ENCODE measurements at regions not wholly inside any gene's neighbourhood (a gene's known extent, or its start where the extent isn't known, plus 50 kb on each side); places are given as distances from the start of the nearest gene placed in this dataset.

GRCh38 chr5:52339285-52339684 is 448.4 kb upstream of the ITGA1 start:
- Histone ChIP-seq H3F3A (ENCODE audit: insufficient read depth, low read length) (no peaks in the 10 kb centered on the region), H3K9me2 (replicated peaks; ENCODE audit: insufficient read depth, low read length) (no peaks in the 10 kb centered on the region), H3K9me3 (replicated peaks; ENCODE audit: insufficient read depth, low read length) (no peaks in the 10 kb centered on the region), H2AFZ (ENCODE audit: low read length) (no peak overlapping the region), H3K27me3 (replicated peaks; ENCODE audit: insufficient read depth, low read length) (no peaks in the 10 kb centered on the region), H3K36me3 (replicated peaks; ENCODE audit: insufficient read depth, low read length) (no peaks in the 10 kb centered on the region), H3K9ac (ENCODE audit: low read length) (no peak overlapping the region), H3K4me2 (ENCODE audit: low read depth, low read length) (no peak overlapping the region), H4K20me1 (ENCODE audit: insufficient read depth, low read length) (no peaks in the 10 kb centered on the region), H3K79me2 (ENCODE audit: low read length) (no peaks in the 10 kb centered on the region), H3K4me1 (ENCODE audit: low read length) (no peaks in the 10 kb centered on the region), H3K4me3 (ENCODE audit: low read length) (no peak overlapping the region), H3K27ac (ENCODE audit: low read length) (no peak overlapping the region)
- TF ChIP-seq EZH2 (optimal IDR thresholded peaks at IDR 0.05; ENCODE audit: low read depth, low read length) (no peak), CTCF (IDR thresholded peaks at IDR 0.05; ENCODE audit: low read length) (no peak), EZH2phosphoT487 (IDR thresholded peaks at IDR 0.05; ENCODE audit: low read length) (no peak)
- DNase-seq, result no peak

GRCh38 chr5:52342361-52342760 is 445.4 kb upstream of the ITGA1 start:
- H3K36me3 ChIP-seq (replicated peaks; ENCODE audit: insufficient read depth, low read length), result no peaks in the 10 kb centered on the region
- no peaks in the 10 kb centered on the region for H3K9me3 ChIP-seq (replicated peaks; ENCODE audit: insufficient read depth, low read length)
- no peaks in the 10 kb centered on the region for H3K79me2 ChIP-seq (ENCODE audit: low read length)
- no peak overlapping the region for H3K9ac ChIP-seq (ENCODE audit: low read length)
- no peaks in the 10 kb centered on the region for H3K9me2 ChIP-seq (replicated peaks; ENCODE audit: insufficient read depth, low read length)
- no peaks in the 10 kb centered on the region for H3K27me3 ChIP-seq (replicated peaks; ENCODE audit: insufficient read depth, low read length)
- no peak overlapping the region for H3K4me2 ChIP-seq (ENCODE audit: low read depth, low read length)
- no peak for DNase-seq
- H3K4me3 ChIP-seq (ENCODE audit: low read length), result no peak overlapping the region
- H3F3A ChIP-seq (ENCODE audit: insufficient read depth, low read length), result no peaks in the 10 kb centered on the region
- H2AFZ ChIP-seq (ENCODE audit: low read length), result no peak overlapping the region
- TF ChIP-seq EZH2 (optimal IDR thresholded peaks at IDR 0.05; ENCODE audit: low read depth, low read length), result no peak
- TF ChIP-seq EZH2phosphoT487 (IDR thresholded peaks at IDR 0.05; ENCODE audit: low read length), result no peak
- TF ChIP-seq CTCF (IDR thresholded peaks at IDR 0.05; ENCODE audit: low read length), result no peak
- no peak overlapping the region for H3K27ac ChIP-seq (ENCODE audit: low read length)
- no peaks in the 10 kb centered on the region for H3K4me1 ChIP-seq (ENCODE audit: low read length)
- no peaks in the 10 kb centered on the region for H4K20me1 ChIP-seq (ENCODE audit: insufficient read depth, low read length)

DNA sequence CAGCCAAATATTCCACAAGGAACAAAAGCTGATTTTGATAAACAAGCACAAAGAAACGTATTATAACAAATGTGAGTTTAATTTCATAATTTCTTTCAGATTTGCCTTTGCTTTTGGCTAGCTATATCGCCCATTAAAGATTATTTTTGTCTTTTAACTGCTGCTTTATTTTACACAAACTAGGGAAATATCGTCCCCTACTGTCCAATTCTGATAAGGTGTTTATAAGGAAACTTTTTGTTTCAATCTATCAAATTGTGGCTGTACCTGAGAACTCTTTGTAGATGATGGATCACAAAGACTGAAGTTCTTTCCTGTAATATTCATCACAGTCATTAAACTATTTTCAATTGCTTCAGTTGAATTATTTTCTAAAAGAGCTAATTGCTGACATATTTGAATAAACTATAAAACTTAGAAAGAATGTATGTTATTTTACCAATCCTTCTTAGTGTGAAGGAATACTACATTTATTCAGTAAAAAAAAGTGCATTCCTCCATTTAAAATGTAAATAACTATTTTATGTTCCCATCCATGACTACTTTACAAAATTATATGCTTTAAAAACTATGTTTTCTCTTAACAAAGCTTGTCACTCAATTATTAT is 431.3 kb upstream of the ITGA1 start:
- peak; percentile 54 for DNase-seq
- Histone ChIP-seq H2AFZ (ENCODE audit: low read length) (no peak overlapping the region), H3K79me2 (ENCODE audit: low read length) (no peaks in the 10 kb centered on the region), H3K4me3 (ENCODE audit: low read length) (no peak overlapping the region), H3F3A (ENCODE audit: insufficient read depth, low read length) (no peaks in the 10 kb centered on the region), H3K36me3 (replicated peaks; ENCODE audit: insufficient read depth, low read length) (no peaks in the 10 kb centered on the region), H4K20me1 (ENCODE audit: insufficient read depth, low read length) (no peaks in the 10 kb centered on the region), H3K27me3 (replicated peaks; ENCODE audit: insufficient read depth, low read length) (no peaks in the 10 kb centered on the region), H3K9ac (ENCODE audit: low read length) (no peak overlapping the region), H3K9me2 (replicated peaks; ENCODE audit: insufficient read depth, low read length) (no peaks in the 10 kb centered on the region), H3K27ac (ENCODE audit: low read length) (no peak overlapping the region), H3K4me2 (ENCODE audit: low read depth, low read length) (no peak overlapping the region), H3K9me3 (replicated peaks; ENCODE audit: insufficient read depth, low read length) (no peaks in the 10 kb centered on the region), H3K4me1 (ENCODE audit: low read length) (no peaks in the 10 kb centered on the region)
- no peak for TF ChIP-seq EZH2 (optimal IDR thresholded peaks at IDR 0.05; ENCODE audit: low read depth, low read length)
- TF ChIP-seq EZH2phosphoT487 (IDR thresholded peaks at IDR 0.05; ENCODE audit: low read length), result no peak
- peak; percentile 87 for TF ChIP-seq CTCF (IDR thresholded peaks at IDR 0.05; ENCODE audit: low read length)
